ENCODE measurements at regions not wholly inside any gene's neighbourhood (a gene's known extent, or its start where the extent isn't known, plus 50 kb on each side); places are given as distances from the start of the nearest gene placed in this dataset.
A peak's percentile ranks its signal among the peaks of the same experiment; 100 is the strongest.

DNA sequence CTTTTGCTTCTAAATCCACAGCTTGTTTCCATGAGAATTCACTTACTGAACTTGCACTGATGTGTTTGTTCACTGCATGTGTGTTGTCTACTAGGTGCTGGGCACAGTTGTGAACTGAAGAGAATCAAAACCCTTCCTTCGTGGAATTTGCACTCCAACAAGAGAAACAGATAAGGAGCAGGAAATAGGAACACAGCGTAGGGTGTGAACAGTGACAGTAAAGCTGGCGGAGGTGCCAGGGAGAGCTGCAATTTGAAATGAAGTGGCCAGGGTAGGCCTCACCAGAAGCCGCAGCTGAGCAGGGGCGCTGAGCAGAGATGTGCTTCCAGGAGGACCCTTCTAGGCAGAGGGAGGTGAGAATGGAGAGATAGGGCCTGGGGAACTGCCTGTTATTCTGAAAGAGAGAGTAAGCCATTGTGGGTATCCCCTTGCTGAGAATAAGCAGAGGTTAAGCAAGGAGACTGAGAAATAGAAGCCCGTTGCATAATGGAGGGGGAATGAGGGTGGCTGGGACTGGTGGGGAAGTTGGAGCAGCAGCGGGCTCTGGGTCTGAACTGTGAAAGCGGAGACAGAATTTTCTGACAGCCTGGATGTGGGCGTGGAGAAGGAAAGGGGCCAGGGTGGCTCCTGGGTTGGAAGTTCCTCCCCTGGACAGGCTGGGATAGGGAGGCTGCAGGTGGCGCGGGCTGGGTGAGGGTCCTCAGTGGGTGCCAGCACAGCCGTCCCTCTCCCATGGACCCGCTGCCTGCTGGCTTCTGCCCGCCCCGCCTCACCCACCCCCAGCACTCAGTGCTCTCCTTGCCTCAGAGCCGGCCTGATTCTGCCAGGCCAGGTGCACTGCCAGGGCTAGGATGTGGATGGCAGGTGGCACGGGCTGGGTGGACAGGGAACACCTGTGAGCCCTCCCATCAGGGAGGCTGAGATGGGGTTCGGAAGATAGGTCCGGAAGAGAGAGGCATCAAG lies 114.7 kb upstream of the AFDN start:
- DNase-seq (ENCODE audit: low spot score) = no peak
- H3K27ac ChIP-seq = no peak overlapping the region
- no peak overlapping the region for H3K4me3 ChIP-seq
- TF ChIP-seq, protein P1, sequence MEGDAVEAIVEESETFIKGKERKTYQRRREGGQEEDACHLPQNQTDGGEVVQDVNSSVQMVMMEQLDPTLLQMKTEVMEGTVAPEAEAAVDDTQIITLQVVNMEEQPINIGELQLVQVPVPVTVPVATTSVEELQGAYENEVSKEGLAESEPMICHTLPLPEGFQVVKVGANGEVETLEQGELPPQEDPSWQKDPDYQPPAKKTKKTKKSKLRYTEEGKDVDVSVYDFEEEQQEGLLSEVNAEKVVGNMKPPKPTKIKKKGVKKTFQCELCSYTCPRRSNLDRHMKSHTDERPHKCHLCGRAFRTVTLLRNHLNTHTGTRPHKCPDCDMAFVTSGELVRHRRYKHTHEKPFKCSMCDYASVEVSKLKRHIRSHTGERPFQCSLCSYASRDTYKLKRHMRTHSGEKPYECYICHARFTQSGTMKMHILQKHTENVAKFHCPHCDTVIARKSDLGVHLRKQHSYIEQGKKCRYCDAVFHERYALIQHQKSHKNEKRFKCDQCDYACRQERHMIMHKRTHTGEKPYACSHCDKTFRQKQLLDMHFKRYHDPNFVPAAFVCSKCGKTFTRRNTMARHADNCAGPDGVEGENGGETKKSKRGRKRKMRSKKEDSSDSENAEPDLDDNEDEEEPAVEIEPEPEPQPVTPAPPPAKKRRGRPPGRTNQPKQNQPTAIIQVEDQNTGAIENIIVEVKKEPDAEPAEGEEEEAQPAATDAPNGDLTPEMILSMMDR (IDR thresholded peaks at IDR 0.05) = no peak

DNA sequence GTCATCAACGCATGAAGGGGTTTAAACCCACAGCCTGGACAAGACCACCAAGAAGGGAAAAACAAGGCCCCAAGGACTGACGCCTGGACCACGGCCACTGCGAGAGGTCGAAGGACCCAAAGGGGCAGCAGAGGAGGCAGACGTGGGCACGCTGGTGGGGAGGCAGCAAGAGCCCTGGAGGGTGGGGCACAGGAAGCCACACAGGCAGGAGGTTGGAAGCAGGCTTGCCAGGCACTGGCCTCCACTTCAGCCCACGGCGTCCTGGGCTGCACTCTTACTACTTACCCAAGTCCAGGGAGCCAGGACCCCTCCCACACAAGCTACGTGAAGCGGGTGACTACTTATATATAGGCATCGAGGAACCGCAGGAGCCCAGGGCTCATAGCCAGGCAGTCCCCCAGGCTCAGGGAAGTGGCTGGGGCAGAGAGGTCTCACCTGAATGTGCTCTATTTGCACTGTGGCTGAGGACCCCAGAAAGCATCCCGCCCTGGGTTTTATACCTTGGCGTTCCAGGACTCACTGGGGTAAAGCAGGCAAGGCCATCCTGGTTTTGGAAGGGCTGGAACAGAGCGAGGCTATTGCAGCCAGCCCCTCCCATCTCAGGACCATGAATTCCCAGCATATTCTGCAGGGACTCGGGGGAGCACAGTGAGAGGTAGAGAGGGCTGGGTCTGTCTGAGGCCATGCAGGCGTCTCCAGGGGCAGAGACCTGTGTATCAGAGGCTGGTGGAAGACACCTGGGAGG lies 113.8 kb upstream of the AFDN start:
- Histone ChIP-seq H3K4me3 (no peak overlapping the region), H3K27ac (no peak overlapping the region)
- TF ChIP-seq, protein P1 (IDR thresholded peaks at IDR 0.05) = no peak
- peak; percentile 52 for DNase-seq (ENCODE audit: low spot score)

DNA sequence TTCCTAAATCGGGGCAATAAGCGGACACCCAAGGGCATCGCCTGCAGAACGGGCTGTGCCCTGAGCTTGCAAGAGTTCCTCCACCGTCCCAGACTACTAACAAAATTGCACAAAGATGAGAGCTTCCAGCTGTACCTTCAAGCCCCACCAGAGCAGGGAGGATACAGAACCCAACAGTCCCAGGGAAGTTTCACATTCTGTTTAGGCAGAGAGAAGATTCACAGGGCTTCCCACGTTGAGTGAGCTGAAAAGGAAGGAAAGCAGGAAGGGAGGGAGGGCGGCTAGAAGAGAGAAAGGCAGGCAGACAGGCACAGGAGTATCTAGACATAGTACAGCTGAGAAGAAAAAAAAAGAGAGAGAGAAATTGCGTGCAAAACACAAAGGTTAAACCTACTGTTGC lies 112.6 kb upstream of the AFDN start:
- TF ChIP-seq, protein P1 (IDR thresholded peaks at IDR 0.05) = no peak
- DNase-seq (ENCODE audit: low spot score) = peak; percentile 24
- H3K27ac ChIP-seq = no peak overlapping the region

DNA sequence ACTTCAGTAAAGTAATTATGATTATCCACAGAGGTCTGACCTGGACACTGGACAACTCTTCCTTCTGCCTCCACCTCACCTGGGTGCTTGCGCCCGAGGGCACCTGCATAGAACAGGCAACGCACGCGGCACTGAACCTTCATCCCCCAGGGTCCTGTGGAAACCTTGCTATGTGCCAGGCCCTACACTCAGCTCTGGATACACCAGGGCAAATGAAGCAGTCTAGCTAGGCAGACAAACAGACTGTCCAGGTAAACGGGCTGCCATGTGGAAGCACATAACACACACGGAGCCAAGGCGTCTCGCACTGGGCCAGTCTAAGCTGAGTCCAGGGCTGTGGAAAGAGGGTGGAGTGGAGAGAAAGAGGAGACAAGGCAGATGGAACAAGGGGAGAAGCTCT lies 109.3 kb upstream of the AFDN start:
- H3K27ac ChIP-seq = no peak overlapping the region
- H3K4me3 ChIP-seq = no peak overlapping the region
- TF ChIP-seq, protein P1 (IDR thresholded peaks at IDR 0.05) = no peak
- no peak for DNase-seq (ENCODE audit: low spot score)

More for the DNA sequence above, 112.6 kb upstream of the AFDN start:
- no peak overlapping the region for H3K4me3 ChIP-seq

DNA sequence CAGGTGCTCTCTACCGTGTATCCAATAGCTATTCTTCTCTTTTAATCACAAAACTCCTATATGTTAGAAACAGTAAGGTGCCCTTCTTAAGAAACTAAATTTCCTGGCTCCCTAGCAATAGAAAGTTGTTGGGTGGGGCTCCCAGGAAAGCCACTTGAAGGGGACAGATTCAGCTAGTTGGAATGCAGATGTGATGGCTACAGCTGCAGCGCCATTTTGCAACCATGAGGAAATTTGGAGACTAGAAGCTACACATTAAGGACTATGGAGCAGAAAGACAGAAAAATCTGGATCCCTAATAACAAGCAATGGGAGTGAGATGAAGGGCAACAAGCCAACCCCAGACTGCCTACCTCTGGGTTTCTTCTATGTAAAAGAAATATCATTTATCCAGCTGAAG lies 108.8 kb upstream of the AFDN start:
- no peak for DNase-seq (ENCODE audit: low spot score)
- TF ChIP-seq, protein P1 (IDR thresholded peaks at IDR 0.05) = no peak
- H3K4me3 ChIP-seq = no peak overlapping the region
- H3K27ac ChIP-seq = no peak overlapping the region

DNA sequence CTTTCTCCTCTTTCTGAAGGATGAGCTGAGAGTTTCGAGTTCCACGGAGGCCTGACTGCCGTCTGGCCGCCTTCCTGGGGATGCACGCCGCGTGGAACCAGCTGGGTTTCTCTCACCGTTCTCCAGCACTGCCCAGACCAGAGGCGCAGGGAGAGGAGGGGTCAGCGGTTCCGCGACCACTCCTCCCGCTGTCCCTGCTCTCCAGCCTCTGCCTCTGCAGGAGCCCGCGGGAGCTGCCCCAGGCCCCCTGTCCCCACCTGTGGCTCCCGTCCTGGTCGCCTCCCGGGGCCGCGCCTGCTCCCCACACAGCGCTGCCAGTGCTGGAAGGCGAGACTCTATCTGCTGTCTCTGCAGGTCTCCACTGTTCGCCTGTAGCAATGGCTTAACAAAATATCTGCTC lies 106.8 kb upstream of the AFDN start:
- Histone ChIP-seq H3K4me3 (no peak overlapping the region), H3K27ac (no peak overlapping the region)
- TF ChIP-seq, protein P1 (IDR thresholded peaks at IDR 0.05) = no peak
- DNase-seq (ENCODE audit: low spot score) = no peak

Data from coronary artery (tissue), 2 donors.